GM19351 (cell line): ENCODE measurements at regions not wholly inside any gene's neighbourhood (a gene's known extent, or its start where the extent isn't known, plus 50 kb on each side); places are given as distances from the start of the nearest gene placed in this dataset.

ENCODE experiments used
- ATAC-seq: cut with Tn5 transposase; IDR thresholded peaks from one replicate; pipeline ENCODE4 v1.9.1; 2021; ENCODE audit warnings: mild to moderate bottlenecking, moderate library complexity; ENCODE audit not compliant: unreplicated experiment

- no peak for ATAC-seq
Measured at GRCh38 chr11:92850296-92850826, 119.1 kb upstream of the MTNR1B start.

GRCh38 chr11:92852229-92852628, 117.2 kb upstream of the MTNR1B start:
- ATAC-seq: no peak

- ATAC-seq: no peak
Measured at GRCh38 chr11:92852946-92853345, 116.5 kb upstream of the MTNR1B start.

DNA sequence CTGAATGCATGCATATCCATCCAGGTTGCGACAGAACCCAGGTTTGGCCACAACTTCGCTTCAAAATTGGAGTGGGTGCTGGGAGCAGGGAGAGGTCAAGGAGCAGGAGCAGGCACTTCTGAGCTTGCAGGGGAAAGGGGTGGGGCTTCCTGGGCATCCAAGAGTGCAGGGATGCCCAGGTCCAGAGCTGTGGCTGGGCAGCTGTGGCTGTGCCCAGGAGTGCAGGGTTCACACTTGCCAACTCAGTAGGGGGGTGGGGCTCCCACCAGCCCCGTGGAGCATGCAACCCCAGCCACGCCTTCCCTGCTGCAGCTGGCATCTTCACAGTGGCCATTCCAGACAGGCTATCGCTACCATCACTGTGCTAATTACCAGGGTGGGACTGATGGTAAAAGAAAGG, 115.3 kb upstream of the MTNR1B start:
- no peak for ATAC-seq

DNA sequence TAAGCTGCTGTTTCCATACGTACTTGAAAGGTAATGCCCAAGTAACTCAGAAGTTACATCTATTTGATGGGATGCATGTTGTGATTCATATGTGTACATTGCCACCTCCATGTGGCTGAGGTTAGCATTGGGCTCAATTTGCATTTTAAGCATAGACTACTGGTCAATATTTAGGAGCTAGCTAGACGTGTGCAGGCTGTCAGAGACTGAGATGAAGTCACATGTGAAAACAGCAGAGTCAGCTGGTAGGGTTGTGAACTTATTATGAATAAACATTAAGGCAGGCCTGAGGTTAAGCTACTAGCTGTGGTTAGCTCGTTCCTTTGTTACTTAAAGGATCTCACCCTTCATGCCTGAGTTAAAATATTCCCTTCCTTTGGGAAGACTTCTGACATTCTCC, 114.5 kb upstream of the MTNR1B start:
- no peak for ATAC-seq

GRCh38 chr11:92855607-92856405, 113.6 kb upstream of the MTNR1B start:
- ATAC-seq: no peak

DNA sequence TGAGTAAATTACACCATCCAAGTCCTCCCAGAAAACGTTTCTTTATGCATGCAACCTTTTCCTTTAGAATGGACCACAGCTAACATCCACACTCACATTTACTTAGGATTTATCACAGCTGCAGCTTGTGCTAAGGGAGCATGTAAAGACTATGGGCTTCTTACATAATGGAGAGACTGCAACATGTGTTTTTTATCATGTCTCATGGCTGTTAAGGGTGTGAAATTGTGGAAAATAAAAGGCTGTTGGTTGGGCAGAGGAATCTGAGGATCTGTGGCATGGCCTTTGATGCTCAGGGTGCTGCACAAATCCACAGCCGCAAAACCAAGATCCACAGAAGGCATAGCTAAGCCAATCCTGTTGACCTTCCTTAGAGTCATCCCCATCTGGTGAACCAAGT, 112.0 kb upstream of the MTNR1B start:
- no peak for ATAC-seq

GRCh38 chr11:92859156-92859690, 110.2 kb upstream of the MTNR1B start:
- no peak for ATAC-seq

- ATAC-seq: no peak
Measured at GRCh38 chr11:92861634-92862033, 107.8 kb upstream of the MTNR1B start.

DNA sequence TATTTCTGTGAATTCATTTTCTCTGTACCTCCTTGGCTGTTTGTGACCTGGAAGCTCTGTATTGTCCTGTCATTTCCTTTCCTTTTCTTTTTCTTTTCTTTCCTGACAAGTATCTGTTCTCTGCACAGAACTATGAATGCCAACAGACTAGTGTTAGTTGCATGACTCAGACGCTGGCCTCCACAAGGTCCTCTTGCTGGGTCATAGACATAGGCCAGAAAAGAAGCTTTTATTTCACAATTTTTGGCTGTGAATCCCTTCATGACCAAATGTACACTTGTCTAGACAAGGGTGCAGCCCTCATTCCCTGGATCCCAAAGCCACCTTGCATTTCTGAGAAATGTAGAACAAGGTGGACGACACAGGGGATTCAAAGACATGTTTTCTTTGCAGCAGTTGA, 104.1 kb upstream of the MTNR1B start:
- ATAC-seq: no peak

DNA sequence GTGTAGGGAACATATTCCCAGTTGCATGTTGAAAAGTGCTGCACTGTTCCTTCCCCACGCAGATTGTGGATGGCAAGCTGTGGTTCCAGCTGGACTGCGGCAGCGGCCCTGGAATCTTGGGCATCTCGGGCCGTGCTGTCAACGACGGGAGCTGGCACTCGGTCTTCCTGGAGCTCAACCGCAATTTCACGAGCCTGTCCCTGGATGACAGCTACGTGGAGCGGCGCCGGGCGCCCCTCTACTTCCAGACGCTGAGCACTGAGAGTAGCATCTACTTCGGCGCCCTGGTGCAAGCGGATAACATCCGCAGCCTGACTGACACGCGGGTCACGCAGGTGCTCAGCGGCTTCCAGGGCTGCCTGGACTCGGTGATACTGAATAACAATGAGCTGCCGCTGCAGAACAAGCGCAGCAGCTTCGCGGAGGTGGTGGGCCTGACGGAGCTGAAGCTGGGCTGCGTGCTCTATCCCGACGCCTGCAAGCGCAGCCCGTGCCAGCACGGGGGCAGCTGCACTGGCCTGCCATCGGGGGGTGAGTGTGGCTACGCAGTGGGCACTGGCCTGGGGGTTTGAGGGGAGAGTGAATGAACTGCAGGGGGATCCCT, 102.7 kb upstream of the MTNR1B start:
- no peak for ATAC-seq

GRCh38 chr11:92867913-92868619, 101.4 kb upstream of the MTNR1B start:
- ATAC-seq: no peak

DNA sequence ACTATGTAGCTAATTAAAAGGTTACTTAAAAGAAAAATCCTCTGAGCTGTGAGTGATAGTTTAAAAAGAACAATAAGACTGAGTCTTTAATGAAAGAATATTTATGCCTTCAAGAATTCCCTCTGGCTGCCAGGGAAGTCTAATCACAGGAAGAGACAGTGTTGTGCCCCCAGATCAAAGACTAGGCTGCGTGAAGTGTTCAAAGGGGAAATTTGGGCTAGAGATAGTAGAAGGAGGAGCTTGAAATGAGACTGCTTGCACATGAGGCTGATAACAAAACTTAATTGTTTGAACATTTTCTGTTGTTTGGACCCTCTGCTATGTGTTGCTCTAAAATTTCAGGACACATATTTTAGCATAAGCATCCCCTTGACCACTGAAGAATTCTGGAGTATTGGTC, 99.7 kb upstream of the MTNR1B start:
- ATAC-seq: no peak

DNA sequence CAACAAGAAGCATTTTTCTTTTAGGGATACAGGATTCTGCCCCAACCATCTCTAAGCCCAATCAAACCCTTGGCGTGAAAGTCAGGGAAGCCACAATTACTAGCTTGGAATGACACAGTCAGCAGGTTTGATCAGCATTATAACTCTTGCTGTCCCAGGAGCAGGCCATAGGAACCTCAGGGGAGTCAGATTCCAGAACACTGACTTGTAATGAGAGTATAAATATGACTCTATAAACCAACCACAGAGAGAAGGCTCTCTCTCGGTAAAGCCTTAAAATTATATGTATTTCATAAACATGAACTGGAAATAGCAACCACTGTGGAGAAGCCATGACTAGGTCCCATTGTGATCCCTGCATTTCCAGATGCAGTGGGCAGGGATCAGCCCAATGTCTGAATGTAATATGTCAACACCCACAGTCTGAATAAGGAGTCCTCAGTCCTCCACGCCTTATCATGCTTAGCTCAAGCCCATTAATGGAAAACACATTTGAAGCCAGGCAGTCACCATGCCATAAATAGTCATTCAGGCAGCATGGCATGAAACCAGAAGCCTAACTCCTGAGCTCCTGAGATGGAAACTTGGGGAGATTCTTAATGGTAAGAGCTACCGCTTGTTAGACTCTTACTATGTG, 99.1 kb upstream of the MTNR1B start:
- no peak for ATAC-seq

DNA sequence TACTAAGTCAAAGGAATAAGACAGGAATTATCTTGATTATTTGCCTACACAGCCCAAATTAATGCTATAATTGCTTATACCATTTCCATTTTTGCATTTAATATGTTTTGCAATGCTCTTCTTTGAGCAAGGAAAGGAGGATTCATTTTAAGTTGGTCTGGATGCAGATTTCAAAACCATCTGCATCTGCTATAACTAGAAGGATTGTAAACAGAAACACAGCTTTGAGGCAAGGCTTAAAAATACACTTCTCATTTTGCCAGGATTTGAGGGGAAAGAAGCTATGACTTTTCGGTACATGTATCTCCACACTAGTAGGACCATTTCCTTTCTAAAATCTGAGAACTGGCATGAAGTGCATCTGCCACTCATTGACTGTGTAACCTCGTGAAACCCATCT, 95.9 kb upstream of the MTNR1B start:
- no peak for ATAC-seq

DNA sequence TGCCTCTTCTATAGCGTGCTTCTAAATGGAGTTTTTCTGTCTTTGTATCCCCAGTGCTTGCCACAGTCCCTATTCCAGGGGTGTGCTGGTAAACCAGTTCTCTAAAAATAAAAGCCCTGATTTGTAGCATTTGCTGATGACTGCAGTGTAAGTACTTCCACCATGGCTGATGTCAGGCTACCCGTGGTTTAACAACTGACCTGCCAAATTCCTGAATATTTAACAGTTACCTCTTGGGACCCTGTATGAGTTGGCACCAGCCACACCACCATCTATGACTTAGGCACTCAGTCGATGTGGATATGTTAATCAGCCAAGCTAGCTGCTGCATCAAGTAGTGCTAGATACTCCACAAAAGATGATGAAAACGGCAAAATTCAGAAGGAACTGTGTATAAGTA, 94.0 kb upstream of the MTNR1B start:
- ATAC-seq: no peak

- ATAC-seq: no peak
Measured at GRCh38 chr11:92879086-92879485, 90.4 kb upstream of the MTNR1B start.

DNA sequence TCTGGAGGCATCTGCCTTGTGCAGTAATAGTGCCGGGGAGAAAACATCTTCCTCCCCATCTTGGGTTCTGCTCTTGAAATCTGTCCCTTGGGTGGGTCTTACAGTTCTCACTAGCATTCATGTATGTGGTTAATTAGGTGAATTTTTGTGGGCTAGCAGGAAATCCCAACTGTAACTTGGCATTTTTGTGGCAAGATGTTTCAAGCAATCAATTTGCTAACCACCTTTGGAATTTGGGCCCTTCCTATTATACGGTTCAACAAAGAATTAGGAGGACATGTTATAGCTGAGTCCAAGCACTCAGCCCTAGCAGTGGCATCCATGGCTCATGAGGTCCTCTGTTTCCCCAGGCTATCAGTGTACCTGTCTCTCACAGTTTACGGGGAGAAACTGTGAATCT, 89.1 kb upstream of the MTNR1B start:
- ATAC-seq: no peak

- no peak for ATAC-seq
Measured at GRCh38 chr11:92881940-92882450, 87.5 kb upstream of the MTNR1B start.

GRCh38 chr11:92882828-92883611, 86.4 kb upstream of the MTNR1B start:
- no peak for ATAC-seq
